Tibial artery (tissue), 4 donors: ENCODE measurements at regions not wholly inside any gene's neighbourhood (a gene's known extent, or its start where the extent isn't known, plus 50 kb on each side); places are given as distances from the start of the nearest gene placed in this dataset.
"Not testable (repeated sequence)": the region's sequence is repeated elsewhere in the genome, so short reads cannot be mapped to it uniquely, and the experiment has no call there.

Source experiments
- DNase-seq, 2 donors: peaks; one replicate each; pipeline ENCODE4 v3.0.0-alpha.2; 2019
- H3K27ac ChIP-seq, 2 donors: fragments of 200-600 bp; sonication (generic) in 1 of 2; 1 replicate in 1 of 2; 2 replicates in 1 of 2; pipeline ENCODE4 v1.5.1; 2018 to 2019; ENCODE audit warnings: mild to moderate bottlenecking in 1 of 2
- H3K27me3 ChIP-seq, 2 donors: fragments of 200-600 bp; sonication (generic) in 1 of 2; one replicate each; pipeline versions ENCODE4 v1.5.1 to v1.6.0; 2016 to 2019
- H3K36me3 ChIP-seq, 3 donors: fragments of 200-600 bp; sonication (generic) in 2 of 3; one replicate each; pipeline ENCODE4 v1.5.1; 2016 to 2019; ENCODE audit warnings: mild to moderate bottlenecking in 2 of 3
- H3K4me1 ChIP-seq, 4 donors: fragments of 200-600 bp; sonication (generic) in 2 of 4; 1 replicate in 3 of 4; 2 replicates in 1 of 4; pipeline ENCODE4 v1.5.1; 2016 to 2019
- H3K4me3 ChIP-seq, 2 donors: fragments of 200-600 bp; sonication (generic) in 1 of 2; 1 replicate in 1 of 2; 2 replicates in 1 of 2; pipeline ENCODE4 v1.5.1; 2018 to 2019; ENCODE audit warnings: mild to moderate bottlenecking in 2 of 2
- H3K9me3 ChIP-seq, 3 donors: fragments of 200-600 bp; sonication (generic) in 1 of 3; one replicate each; pipeline ENCODE4 v1.5.1; 2016 to 2019
- intact Hi-C: fragments of 100-400 bp; cut with DNase I; formaldehyde crosslinking; loops from one replicate; pipeline ENCODE4 v1.15.0; 2023; ENCODE audit warnings: low total_unique reads
- TF ChIP-seq, protein P1 (sequence below), 2 experiments: fragments of 200-600 bp in 1 of 2; fragments of 450-650 bp in 1 of 2; IDR thresholded peaks; one replicate each; pipeline ENCODE4 v1.5.1; 2017 to 2019; ENCODE audit warnings: antibody characterized with exemption in 2 of 2, mild to moderate bottlenecking in 1 of 2, moderate library complexity in 1 of 2

DNA sequence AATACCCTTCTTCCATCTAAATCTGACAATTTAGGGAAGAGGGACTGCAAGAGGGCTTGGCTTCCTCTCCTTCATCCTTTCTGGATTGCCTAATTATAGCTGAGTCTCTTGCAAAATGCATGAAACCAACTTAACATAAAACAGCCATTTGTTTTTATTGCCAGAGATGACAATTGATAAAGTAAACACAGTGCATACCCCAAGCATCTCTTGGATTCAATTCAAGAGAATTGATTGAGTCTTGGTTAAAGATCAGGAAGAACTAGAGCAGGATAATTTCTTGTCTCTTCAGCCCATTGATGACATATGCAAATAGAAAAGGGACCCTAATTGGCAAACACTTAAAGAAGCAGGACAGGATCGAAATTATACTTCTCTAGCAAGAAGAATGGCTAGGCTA is 617.1 kb upstream of the PTBP2 start:
- no peaks in the 10 kb centered on the region for H3K9me3 ChIP-seq
- no peak for DNase-seq
- TF ChIP-seq, protein P1, sequence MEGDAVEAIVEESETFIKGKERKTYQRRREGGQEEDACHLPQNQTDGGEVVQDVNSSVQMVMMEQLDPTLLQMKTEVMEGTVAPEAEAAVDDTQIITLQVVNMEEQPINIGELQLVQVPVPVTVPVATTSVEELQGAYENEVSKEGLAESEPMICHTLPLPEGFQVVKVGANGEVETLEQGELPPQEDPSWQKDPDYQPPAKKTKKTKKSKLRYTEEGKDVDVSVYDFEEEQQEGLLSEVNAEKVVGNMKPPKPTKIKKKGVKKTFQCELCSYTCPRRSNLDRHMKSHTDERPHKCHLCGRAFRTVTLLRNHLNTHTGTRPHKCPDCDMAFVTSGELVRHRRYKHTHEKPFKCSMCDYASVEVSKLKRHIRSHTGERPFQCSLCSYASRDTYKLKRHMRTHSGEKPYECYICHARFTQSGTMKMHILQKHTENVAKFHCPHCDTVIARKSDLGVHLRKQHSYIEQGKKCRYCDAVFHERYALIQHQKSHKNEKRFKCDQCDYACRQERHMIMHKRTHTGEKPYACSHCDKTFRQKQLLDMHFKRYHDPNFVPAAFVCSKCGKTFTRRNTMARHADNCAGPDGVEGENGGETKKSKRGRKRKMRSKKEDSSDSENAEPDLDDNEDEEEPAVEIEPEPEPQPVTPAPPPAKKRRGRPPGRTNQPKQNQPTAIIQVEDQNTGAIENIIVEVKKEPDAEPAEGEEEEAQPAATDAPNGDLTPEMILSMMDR (IDR thresholded peaks at IDR 0.05), result no peak
- H3K27ac ChIP-seq, result no peak overlapping the region
- H3K27me3 ChIP-seq, result no peaks in the 10 kb centered on the region
- H3K4me1 ChIP-seq, result no peaks in the 10 kb centered on the region
- H3K4me3 ChIP-seq, result no peak overlapping the region
- no peaks in the 10 kb centered on the region for H3K36me3 ChIP-seq
- intact Hi-C loops, result no loop called here

DNA sequence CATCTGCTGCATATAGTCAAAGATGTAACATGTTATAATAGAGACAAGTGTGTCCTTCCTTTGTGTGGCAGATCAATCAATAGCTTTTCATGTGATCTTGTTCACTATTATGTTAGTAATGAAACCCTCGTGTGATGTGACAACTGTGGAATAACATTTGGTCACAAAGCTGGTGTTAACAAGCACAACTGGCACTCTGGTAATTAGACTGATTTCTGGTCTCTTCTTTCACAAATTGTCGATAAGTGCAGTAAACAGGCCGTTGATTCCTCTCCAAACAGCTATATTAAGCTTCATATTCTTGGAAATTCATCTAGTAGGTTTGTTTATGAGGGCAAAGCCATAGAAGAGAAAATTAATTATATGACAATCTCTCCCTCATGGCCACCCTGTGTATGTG is 616.7 kb upstream of the PTBP2 start:
- TF ChIP-seq, protein P1 (IDR thresholded peaks at IDR 0.05), result no peak
- H3K27ac ChIP-seq, result no peak overlapping the region
- no peaks in the 10 kb centered on the region for H3K4me1 ChIP-seq
- no peaks in the 10 kb centered on the region for H3K36me3 ChIP-seq
- no peak for DNase-seq
- H3K9me3 ChIP-seq, result no peaks in the 10 kb centered on the region
- H3K27me3 ChIP-seq, result no peaks in the 10 kb centered on the region
- intact Hi-C loops, result no loop called here
- no peak overlapping the region for H3K4me3 ChIP-seq

DNA sequence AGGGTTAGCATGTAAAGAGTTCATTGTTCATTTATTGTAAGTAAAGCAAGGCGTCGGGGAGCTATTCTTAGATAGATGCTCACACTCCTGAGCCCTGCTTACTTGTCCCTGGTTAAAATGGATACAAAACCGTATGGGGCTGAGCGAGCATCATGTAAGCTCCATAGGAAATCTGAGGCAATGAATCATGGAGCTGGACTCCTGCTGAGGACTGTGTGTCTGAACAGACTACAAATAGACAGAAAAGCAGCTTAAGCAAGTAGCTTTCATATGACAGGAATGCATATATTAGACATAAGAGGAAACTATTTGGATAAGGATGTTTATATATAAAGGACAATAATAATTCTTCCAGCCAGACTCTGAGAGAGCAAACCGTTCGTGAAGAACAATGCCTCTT is 604.9 kb upstream of the PTBP2 start:
- no peaks in the 10 kb centered on the region for H3K36me3 ChIP-seq
- no peaks in the 10 kb centered on the region for H3K27me3 ChIP-seq
- no peaks in the 10 kb centered on the region for H3K4me1 ChIP-seq
- intact Hi-C loops, result no loop called here
- H3K4me3 ChIP-seq, result no peak overlapping the region
- TF ChIP-seq, protein P1 (IDR thresholded peaks at IDR 0.05), result no peak
- no peak overlapping the region for H3K27ac ChIP-seq
- DNase-seq, result no peak
- no peaks in the 10 kb centered on the region for H3K9me3 ChIP-seq

DNA sequence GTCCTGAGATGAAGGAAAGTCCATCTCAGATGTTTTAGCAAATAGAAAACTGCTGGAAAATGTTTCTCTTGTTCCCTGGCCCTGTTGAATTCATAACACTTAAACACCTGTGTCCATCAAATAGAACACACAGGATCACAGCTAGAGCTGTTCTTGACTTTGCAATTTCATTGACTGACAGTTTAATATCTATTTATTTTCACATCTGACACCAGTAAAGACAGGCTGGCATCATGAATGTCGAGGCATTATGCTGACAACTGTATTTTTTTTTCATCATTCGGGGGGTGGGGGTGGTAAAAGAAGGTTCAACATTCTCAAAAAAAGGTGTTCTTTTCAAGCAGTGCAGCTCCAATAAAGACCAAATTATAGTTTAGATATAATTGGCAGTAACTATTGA is 591.2 kb upstream of the PTBP2 start:
- TF ChIP-seq, protein P1 (IDR thresholded peaks at IDR 0.05), result no peak

DNA sequence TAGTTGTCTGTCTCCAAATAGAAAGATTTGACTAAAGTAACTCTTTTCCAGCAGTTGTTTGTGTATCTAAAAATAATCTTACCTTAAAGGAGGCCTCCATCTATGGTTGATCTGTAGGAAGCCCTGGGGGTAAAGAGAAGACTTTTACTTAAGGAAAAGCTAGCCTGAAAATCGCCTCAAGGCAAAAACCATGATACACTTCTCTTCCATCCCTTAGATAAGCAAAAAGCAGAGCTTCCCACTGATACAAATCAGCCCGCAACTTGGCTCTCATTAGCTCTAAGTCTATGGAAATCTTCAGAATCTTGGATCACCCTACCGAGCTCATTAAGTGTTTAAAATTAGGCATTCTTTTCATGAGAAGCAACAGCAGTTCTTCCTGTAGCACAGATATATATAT is 576.9 kb upstream of the PTBP2 start:
- peaks cover 0 to 9% (median 1%) of the 10 kb centered on the region in 4 donors for H3K4me1 ChIP-seq
- H3K9me3 ChIP-seq, result no peaks in the 10 kb centered on the region
- H3K4me3 ChIP-seq, result no peak overlapping the region
- TF ChIP-seq, protein P1 (IDR thresholded peaks at IDR 0.05), result no peak
- H3K27me3 ChIP-seq, result no peaks in the 10 kb centered on the region
- no peak for DNase-seq
- intact Hi-C loops, result no loop called here
- H3K36me3 ChIP-seq, result no peaks in the 10 kb centered on the region
- H3K27ac ChIP-seq, result no peak overlapping the region

More for the DNA sequence above, 591.2 kb upstream of the PTBP2 start:
- Histone ChIP-seq H3K27me3 (no peaks in the 10 kb centered on the region), H3K9me3 (no peaks in the 10 kb centered on the region), H3K27ac (no peak overlapping the region), H3K36me3 (no peaks in the 10 kb centered on the region), H3K4me3 (no peak overlapping the region), H3K4me1 (no peaks in the 10 kb centered on the region)
- intact Hi-C loops, result no loop called here
- DNase-seq, result no peak

DNA sequence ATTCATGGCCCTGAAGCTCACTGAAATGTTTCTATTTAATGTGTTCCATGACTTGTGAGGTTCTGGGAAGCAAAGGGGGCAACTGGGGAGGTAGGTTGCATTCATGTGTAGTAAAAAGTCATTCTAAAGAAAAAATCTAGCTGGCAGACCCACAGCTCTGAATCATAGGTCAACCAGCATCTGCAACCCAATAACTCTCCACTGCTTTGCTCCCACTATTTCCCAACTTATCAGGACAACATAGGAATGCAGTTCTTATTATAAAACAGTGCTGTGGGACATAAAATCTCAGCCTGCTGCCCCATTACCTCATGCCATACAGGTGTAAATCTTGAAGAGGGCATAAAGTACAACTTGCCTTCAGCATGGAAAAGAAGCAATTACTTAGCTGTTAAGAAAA is 576.1 kb upstream of the PTBP2 start:
- H3K36me3 ChIP-seq, result no peaks in the 10 kb centered on the region
- H3K27me3 ChIP-seq, result no peaks in the 10 kb centered on the region
- intact Hi-C loops, result no loop called here
- no peak overlapping the region for H3K27ac ChIP-seq
- H3K4me1 ChIP-seq, result peaks cover 0 to 11% (median 1%) of the 10 kb centered on the region in 4 donors
- no peak overlapping the region for H3K4me3 ChIP-seq
- no peaks in the 10 kb centered on the region for H3K9me3 ChIP-seq
- TF ChIP-seq, protein P1 (IDR thresholded peaks at IDR 0.05), result no peak
- DNase-seq, result no peak

DNA sequence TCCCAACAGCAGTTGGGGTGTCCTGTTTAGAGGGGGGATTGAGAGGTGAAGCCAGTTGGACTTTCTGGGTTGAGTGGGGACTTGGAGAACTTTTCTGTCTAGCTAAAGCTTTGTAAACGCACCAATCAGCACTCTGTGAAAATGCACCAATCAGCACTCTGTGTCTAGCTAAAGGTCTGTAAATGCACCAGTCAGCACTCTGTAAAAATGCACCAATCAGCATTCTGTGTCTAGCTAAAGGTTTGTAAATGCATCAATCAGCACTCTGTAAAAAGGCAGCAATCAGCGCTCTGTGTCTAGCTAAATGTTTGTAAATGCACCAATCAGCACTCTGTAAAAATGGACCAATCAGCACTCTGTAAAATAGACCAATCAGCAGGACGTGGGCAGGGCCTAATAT is 568.6 kb upstream of the PTBP2 start:
- intact Hi-C loops, DNase-seq, H3K27ac ChIP-seq, H3K36me3 ChIP-seq, H3K4me3 ChIP-seq, H3K4me1 ChIP-seq, H3K27me3 ChIP-seq: not testable (repeated sequence)
- peaks cover 0 to 15% (median 0%) of the 10 kb centered on the region in 3 donors for H3K9me3 ChIP-seq
